Kidney glomerular epithelial cell (primary cell): ENCODE measurements at regions not wholly inside any gene's neighbourhood (a gene's known extent, or its start where the extent isn't known, plus 50 kb on each side); places are given as distances from the start of the nearest gene placed in this dataset.
"Not testable (repeated sequence)": the region's sequence is repeated elsewhere in the genome, so short reads cannot be mapped to it uniquely, and the experiment has no call there.

Source experiments
- DNase-seq: peaks from one replicate; lab custom pipeline; 2025; lab: John Stamatoyannopoulos, UW

DNA sequence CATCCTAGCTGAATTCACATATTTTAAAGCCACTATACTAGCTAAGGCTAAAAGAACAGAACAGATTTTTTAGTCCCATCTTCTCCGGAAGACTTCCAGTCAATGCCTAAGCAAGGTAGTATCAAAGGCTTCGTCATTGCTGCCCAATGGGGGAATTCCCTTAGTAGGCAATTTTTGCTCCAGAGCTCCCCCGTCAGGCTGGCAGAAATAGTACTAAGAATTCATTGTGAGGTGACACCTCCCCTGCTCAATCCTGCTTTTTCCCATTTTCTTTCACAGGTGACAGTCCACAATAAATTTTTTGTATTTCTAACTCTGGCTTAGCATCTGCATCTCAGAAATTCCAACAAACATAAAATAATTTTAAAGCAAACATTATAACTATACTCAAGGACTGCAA lies 52.8 kb upstream of the SRSF6 start:
- no peak for DNase-seq

DNA sequence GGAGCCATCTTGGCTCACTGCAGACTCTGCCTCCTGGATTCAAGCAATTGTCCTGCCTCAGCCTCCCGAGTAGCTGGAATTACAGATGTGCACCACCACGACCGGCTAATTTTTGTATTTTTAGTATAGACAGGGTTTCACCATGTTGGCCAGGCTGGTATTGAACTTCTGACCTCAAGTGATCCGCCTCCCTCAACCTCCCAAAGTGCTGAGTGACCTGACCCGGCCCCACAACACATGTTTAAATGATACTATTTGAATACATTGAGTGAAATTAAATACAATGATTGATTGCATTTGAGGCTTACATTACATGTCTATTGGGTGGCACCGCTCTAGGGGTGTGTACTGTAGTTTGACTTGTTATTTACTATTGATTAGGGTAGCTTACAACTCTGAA lies 56.8 kb upstream of the SRSF6 start:
- DNase-seq = not testable (repeated sequence)

DNA sequence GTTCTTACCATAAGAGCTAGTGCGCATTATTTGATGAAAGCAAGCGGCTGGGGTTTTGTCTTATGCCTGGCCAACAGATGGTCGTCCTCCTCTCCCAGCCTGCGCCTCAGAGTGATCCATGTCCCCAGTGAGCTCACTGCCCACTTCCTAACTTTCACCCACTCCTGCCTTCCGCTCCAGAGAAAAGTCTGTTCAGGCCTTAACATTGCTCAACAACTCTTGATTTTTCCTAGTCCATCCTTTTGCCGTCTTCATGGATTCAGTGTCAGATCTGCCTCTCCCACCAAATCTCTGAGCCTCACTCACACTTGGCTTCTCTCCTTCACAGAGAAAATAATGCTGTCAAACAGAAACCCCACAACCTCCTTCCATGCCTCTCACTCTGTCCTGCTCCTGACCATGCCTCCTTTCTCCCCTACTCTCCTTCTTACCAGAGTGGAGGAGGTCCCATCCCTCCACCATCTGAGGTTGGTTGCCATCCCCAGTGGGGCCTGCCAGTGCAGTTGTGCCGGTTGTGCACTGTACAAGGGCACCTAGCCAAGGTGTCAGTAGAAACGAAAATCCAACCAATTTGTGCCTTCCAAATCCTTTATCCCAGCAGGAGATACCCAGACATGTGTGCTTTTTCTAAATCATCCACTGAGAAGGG lies 58.9 kb upstream of the SRSF6 start:
- DNase-seq = no peak

DNA sequence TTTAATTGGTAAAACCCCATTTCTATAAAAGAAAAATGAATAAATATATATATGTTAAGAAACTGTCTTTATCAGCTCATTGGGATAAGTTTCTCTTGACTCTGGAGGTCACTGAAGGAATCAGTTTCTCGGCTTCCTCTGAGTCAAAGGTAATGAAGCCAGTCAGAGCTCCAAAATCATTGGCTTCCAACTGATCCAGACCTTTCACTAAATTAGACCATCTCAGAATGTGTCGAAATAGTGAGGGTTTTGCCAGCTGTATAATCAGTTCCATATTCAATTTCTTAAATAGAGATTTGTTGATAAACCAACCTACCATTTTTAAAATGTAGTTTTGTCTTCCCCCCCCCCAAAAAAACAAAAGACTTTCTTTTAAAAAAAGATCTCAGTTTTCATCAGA lies 60.5 kb upstream of the SRSF6 start:
- DNase-seq = no peak

DNA sequence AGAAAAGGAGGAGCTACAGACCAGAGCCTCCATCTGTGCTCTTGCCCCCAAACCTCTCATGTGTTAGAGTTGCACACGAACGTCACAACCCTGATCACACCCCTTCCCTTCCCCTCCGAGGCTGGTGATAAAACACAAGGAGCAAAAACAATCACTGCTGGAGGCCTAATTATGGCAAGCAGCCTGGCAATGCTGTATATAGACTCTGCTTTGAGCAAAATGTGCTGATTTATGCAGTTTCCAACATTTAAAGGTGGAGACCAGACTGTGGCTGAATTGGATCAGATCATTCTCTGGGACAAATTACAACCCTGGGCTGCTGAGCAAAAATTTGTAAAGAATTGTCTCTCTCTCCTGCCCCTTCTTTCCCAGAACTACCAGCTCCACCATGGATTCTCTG lies 64.6 kb upstream of the SRSF6 start:
- DNase-seq = no peak

DNA sequence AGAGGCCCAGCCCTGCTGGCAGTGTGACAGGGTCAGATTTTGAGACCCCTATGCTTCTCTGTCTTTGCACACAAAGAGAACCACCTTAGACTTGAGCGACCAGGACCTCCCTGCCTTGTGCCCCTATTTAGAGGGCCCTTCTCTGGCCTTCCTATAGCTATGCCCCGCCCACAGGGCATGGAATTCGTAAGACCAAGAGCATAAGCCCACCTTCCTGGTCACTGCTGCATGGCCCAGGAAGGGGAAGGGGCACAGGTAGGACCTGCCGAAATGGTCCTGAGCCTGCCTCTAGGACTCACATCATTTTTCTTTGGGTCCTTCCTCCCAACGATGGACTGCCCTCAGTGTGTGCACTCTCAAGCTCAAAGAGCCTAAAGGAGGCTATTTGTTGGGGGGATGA lies 65.1 kb upstream of the SRSF6 start:
- DNase-seq = no peak

DNA sequence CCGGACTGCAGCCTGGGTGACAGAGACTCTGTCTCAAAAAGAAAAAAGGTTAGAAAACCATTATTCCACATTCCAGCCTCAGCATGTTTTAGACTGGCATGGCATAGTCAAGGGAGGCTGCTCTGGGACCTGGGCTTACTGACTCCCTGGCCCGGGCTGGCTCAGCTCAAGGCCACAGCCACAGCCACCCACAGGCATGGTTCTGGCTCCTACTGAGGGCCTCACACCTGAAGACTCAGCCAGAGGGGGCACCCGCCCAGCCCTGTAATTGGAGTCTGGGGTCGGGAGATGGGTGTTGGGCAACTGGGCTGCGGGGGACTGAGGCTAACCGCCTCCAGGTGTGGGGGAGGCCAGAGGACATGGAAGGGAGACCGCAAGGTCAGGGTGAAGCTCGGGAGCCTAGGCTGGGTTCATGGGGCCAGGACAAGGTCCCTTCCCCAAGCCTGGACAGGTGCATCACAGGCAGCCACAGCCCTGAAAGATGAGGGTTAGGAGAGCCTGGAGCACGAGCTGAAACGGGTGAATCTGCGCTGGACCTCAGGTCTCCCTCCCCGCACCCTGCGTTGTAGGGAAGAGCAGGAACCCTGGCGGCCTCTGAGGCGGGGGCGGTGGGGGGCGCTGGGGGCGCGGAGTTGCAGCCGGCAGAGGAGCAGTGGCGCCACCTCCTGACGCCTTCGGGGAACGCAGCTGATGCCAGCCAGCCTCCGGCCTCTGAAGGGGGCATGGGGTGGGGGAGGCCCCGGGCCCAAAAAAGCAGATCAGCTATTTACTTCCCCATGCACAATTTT lies 67.7 kb upstream of the SRSF6 start:
- DNase-seq = no peak

DNA sequence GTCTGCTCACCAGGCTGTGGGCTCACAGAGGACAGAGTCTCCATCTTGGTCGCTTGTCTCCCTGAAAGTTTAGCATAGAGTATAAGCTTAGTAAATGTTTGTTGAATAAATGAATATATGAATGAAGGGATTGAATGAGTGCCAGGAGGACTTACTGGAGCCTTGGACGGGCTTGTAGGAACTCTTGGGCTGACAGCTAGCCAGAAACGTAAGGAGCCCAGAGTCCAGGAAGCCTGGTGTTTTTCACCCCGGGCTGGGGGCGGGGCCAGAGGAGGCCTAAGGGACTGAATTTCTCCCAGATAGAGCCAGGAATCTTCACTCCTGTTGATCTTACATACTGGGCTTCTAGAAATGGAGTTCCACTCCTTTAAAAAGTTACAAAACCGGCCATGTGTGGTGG lies 68.5 kb upstream of the SRSF6 start:
- DNase-seq = no peak

DNA sequence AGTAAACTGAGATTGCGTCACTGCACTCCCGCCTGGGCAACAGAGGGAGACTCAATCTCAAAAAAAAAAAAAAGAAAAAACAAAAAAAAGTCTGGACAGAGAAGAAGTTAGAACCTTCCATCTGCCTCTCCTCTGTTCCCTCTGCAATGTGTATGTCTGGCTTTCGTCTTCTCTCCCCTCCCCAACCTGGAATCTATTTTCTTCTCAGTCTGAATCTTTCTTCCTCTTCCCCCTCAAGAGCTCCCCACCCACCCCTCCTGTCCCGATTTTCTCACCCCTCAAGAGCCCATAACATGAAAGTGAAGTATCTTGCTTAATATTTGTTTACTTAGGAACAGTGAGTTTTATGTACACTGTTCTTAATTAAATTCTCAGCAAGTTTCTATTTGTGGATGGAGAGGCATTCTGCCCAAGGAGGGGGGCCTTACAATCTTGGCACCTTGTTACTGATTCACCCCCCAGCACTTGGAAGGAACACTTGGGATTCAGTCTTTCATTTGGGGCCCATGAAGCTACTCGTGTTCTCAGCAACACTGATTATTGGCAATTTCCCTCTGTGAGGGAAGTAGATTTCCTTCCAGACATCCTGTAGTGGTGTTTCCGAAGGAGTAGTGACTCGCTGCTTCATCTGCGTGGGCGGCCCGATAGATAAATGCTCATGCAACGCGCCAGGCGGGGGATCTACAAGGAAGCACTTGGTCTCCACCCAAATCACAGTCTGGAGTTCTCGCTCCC lies 69.3 kb upstream of the SRSF6 start:
- no peak for DNase-seq

DNA sequence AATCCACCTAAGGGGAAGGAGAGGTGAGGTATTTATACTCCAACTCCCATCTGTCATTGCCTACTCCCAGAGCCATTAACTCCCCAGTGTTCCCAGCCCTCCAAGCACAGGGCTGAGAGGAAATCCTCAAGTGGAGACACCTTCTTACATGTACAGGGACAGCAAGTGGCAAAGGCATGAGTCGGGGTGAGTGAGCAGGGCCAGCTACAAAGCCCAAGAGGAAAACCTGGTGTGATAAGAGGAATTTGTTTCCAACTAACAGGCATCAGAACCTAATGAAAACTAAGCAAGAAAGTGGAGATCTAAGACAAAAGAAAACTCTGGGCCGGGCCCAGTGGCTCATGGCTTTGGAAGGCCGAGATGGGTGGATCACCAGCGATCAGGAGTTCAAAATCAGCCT lies 70.0 kb upstream of the SRSF6 start:
- DNase-seq = no peak

DNA sequence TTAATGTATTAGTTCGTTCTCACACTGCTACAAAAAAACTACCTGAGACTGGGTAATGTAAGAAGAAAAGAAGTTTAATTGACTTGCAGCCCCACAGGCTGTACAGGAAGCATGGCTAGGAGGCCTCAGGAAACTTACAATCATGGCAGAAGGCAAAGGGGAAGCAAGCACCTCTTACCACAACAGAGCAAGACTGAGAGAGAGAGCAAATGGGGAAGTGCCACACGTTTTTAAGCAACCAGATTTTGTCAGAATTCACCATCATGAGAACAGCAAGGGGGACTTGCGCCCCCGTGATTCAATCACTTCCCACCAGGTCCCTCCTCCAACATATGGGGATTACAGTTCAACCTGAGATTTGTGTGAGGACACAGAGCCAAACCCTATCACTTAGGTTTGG lies 70.8 kb upstream of the SRSF6 start:
- DNase-seq = no peak

DNA sequence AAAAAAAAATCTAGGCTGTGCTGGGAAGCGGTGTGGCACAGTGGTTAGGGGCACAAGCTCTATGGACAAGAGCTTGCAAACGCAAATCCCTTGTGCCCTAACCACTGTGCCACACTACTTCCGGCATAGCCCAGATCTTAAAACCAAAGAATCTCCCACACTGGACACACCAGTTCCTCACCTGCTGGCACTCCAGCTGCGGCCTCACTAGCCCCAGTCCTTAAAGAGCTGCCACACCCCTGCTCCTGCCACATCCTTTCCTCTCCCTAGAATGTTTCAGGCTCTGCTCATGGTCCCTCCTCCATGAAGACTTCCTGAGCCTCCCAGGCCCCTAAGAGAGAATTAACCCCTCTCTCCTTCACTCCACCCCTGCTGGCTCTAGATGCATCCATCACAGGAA lies 71.8 kb upstream of the SRSF6 start:
- DNase-seq = no peak

DNA sequence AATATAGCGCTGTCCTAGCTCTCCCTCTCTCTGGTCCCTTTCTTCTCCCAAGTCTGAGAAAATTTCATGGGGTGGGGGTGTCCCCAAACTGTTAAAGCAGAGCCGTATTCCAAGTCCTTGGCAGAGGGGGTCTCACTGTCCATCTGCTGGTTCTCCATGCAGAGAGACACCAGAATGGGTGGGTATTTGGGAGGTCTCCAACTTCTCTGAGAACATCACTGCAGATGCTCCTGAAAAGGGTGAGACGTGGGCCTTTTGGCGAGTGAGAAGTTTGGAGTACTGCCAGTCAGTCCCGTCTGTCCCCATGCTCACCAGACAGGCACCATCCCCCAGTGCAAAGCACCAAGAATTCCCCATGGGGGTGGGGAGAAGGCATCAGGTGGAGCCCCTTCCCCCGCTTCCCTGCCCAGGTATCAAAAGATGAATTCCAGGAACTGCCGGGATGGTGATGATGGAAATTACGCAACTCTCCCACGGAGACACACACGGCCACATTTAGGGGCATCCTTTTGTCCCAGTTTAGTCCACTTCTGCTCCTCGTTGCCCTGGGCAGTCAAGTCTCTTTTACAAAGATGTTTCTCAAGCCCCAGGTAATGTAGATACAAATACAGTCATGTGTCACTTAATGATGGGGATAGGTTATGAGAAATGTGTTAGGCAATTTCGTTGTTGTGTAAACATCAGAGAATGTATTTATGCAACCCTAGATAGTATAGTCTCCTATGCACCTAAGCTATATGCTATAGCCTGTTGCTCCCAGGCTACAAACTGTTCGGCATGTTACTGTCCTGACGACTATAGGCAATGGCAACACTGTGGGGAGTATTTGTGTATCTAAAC lies 73.4 kb upstream of the SRSF6 start:
- DNase-seq = no peak

DNA sequence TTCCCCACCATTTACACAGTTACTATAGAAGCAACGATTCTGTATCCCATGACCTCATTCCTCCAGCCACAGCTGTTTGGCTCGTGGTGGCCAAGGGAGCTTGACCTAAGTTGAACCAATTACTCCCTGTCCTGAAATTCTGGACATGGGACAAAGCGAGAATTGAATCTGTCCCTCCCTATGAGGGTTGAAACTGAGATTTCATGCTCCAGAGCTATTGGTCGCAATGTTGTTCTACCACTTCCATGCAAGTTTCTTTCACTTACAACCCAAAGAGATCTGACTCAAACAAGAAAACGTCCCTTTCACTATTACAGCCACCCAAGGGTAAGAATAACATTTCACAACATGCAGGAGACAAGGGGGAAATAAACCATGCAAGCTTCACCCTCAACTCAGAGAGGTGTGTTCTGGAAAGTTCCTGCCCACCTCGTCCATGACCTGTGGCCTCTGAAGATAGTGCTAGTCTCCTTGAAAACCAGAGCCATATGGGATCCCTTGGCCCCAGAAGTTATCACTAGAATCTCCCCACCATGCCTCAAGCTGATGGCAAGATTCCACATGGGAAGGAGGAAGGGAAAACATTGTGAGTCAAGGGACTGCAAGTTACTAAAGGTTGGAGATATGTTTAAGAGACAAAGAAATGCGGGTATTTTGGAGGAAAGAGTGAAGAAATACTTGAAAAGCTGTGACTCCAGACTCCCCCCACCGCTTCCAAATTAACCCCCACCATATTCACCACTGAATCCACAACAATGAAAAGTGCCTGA lies 74.5 kb upstream of the SRSF6 start:
- DNase-seq = no peak

DNA sequence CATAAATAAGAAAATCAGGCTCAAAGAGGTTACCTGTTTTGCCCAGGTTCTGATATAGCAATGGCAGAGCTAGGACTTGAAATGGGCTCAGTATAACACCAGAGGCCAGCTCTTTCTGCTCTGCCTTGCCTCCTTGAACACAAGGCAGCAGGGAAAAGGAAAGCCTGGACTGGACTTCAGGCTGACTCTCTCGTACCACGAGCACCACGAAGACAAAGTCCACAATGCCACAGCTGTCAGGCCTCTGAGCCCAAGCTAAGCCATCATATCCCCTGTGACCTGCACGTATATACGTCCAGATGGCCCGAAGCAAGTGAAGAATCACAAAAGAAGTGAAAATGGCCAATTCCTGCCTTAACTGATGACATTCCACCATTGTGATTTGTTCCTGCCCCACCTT lies 75.6 kb upstream of the SRSF6 start:
- DNase-seq = not testable (repeated sequence)

DNA sequence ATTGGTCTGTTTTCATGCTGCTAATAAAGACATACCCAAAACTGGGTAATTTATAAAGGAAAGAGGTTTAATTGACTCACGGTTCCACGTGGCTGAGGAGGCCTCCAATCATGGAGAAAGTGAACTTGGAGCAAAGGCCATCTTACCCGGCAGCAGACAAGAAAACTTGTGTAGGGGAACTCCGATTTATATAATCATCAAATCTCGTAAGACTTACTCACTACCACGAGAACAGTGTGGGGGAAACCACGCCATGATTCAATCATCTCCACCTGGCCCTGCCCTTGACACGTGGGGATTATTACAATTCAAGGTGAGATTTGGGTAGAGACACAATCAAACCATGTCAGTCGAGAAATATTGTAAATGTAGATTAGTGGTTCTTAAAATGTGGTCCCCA lies 76.2 kb upstream of the SRSF6 start:
- DNase-seq = not testable (repeated sequence)

DNA sequence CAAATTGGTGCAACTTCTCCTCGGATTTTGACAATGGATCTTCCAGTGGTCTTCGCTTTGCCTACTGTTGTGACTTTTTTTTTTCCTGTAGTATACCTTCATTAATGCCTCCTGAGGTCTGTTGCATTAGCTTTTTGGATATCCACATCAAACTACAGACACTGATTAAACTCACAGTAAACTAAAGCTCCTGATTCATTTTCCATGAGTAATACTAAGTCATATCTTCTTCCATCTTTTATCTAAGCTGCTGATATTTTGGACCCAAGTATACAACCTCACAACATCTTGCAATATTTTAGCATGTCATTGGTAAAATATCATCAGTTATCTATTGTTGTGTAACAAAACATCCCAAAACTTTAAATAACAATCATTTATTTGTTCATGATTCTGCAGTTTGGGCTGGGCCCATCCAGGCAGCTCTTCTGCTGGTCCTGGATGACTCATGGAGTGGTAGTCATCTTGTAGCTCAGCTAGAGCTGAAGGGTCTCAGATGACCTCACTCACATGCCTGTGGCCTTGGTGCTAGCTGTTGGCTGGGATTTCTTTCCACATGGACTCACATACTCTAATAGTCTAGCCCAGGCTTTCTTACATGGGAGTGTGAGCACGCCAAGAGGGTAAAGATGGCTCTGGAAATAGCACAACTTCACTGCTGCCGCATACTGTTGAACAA lies 78.3 kb upstream of the SRSF6 start:
- DNase-seq = peak; percentile 22

DNA sequence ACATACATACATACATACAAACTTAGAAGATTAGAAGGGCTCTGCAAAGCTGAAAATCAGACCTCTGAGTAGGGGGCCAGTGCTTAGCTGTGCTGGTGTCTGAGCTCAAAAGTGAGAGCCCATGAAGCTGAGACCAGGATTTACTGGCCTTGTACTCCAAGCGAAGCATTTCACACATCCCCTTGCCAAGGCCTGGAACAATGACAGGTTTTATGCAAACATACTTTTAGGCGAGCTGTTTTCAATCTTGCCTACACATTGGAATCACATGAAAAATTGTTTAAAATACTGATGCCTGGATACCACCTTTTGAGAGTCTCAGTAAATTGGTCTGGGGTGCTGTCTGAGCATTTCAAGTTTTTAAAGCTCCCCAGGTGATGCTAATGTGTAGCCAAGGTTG lies 80.9 kb upstream of the SRSF6 start:
- no peak for DNase-seq

DNA sequence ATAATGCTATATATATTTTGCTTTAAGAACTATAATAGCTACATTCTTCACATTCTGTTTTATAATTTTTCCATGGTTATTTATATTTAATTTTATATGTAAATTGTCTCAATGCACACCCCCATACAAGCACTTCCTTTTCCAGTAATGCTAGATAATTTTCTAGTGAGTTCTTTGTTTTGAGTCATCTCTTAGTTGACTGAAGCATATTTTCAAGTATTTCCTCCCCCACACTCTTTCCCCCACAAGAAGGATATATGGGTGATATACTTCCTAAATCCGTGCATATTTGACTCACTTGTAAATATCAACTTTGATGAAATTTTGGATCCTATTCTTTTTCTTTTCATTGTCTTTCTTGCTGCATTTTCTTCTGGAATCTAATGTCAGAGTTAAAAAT lies 82.1 kb upstream of the SRSF6 start:
- no peak for DNase-seq

DNA sequence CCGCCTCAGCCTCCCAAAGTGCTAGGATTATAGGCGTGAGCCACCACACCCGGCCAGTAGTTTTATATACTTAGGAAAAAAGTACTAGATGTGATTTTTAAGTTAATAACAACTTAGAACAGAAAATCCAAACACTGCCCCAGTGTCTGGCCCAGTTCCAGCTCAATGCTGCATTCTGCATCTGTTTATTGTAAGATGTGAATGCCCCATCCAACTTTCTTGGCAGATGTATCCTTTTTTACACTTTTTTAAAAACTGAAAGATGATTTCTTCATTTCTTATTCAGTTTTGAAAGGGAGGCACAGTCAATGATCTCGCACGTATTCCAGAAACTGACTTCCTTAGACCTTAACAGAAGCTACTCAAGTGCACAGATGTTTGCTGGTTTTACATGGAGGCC lies 85.6 kb upstream of the SRSF6 start:
- DNase-seq = no peak

DNA sequence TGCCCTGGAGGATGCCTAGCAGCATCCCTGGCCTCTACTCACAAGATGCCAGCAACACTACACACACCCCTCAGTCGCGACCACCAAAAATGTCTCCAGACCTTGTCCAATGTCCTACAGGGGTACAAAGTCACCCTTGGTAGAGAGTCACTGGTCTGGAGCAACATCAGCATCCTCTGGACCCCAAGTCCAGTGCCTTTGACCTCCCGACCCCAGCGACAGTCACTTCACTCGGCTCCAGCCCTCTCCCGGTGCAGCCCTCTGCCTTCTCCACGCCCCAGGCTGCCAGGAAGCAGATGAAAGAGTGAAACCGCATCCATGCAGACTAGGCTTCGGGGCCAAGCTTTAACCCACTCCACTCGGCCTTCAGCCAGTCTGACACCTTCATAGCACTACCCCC lies 92.0 kb upstream of the SRSF6 start:
- no peak for DNase-seq
